ENCODE measurements at regions not wholly inside any gene's neighbourhood (a gene's known extent, or its start where the extent isn't known, plus 50 kb on each side); places are given as distances from the start of the nearest gene placed in this dataset.

GRCh38 chr13:29711776-29712175, 116.3 kb upstream of the SLC7A1 start:
- TF ChIP-seq GATA2 (IDR thresholded peaks at IDR 0.05; ENCODE audit: low read depth, low read length) (no peak), GATA3 (IDR thresholded peaks at IDR 0.05; ENCODE audit: low read depth, low read length) (no peak)
